ENCODE measurements at regions not wholly inside any gene's neighbourhood (a gene's known extent, or its start where the extent isn't known, plus 50 kb on each side); places are given as distances from the start of the nearest gene placed in this dataset.
"Not testable (repeated sequence)": the region's sequence is repeated elsewhere in the genome, so short reads cannot be mapped to it uniquely, and the experiment has no call there.

- ChIA-PET POLR2A (no interaction called here), CTCF (ENCODE audit: unreplicated experiment) (no interaction called here)
- 0 out of 2 replicates have a peak, but pooled peaks cover 3% of the 10 kb centered on the region for H3K9me3 ChIP-seq (ENCODE audit: low read length)
- no peaks in the 10 kb centered on the region for H4K20me1 ChIP-seq (ENCODE audit: insufficient read depth, low read length)
- H3K9me2 ChIP-seq (ENCODE audit: insufficient read depth, low read length), result no peaks in the 10 kb centered on the region
- no peak overlapping the region for H3K4me3 ChIP-seq (ENCODE audit: low read depth, low read length, poor library complexity, severe bottlenecking)
- H3K4me1 ChIP-seq (ENCODE audit: insufficient read depth, low read length, poor library complexity, severe bottlenecking), result no peaks in the 10 kb centered on the region
- no peak overlapping the region for H3K27ac ChIP-seq (ENCODE audit: low read depth, low read length, poor library complexity, severe bottlenecking)
- H3K4me2 ChIP-seq (ENCODE audit: low read length), result no peak overlapping the region
- no peaks in the 10 kb centered on the region for H3K36me3 ChIP-seq (ENCODE audit: insufficient read depth, low read length)
- intact Hi-C loops (cut with micrococcal nuclease; ENCODE audit: unreplicated experiment), result no loop called here
- DNase-seq (ENCODE audit: low spot score), result no peak
- H3K79me2 ChIP-seq (ENCODE audit: insufficient read depth, low read depth, low read length), result no peaks in the 10 kb centered on the region
- TF ChIP-seq EZH2phosphoT487 (IDR thresholded peaks at IDR 0.05; ENCODE audit: borderline replicate concordance, low read depth, low read length) (no peak), CTCF (conservative IDR thresholded peaks at IDR 0.05; ENCODE audit: low read length) (no peak)
- H2AFZ ChIP-seq (ENCODE audit: low read length), result no peak overlapping the region
- no TSS peak for BruUV-seq (replicated peaks)
These were observed 358.1 kb upstream of the NUPR2 start for GRCh38 chr7:56474271-56474670.

GRCh38 chr7:56471811-56472210 is 355.6 kb upstream of the NUPR2 start:
- H3K9me2 ChIP-seq (ENCODE audit: insufficient read depth, low read length), result no peaks in the 10 kb centered on the region
- ChIA-PET POLR2A (no interaction called here), CTCF (ENCODE audit: unreplicated experiment) (no interaction called here)
- no peaks in the 10 kb centered on the region for H3K4me1 ChIP-seq (ENCODE audit: insufficient read depth, low read length, poor library complexity, severe bottlenecking)
- H3K9me3 ChIP-seq (ENCODE audit: low read length), result peaks cover 20% of the 10 kb centered on the region; the same call in 1 of the 2 replicates
- H3K4me2 ChIP-seq (ENCODE audit: low read length), result no peak overlapping the region
- H3K36me3 ChIP-seq (ENCODE audit: insufficient read depth, low read length), result no peaks in the 10 kb centered on the region
- no peaks in the 10 kb centered on the region for H4K20me1 ChIP-seq (ENCODE audit: insufficient read depth, low read length)
- intact Hi-C loops (cut with micrococcal nuclease; ENCODE audit: unreplicated experiment), result no loop called here
- H3K79me2 ChIP-seq (ENCODE audit: insufficient read depth, low read depth, low read length), result no peaks in the 10 kb centered on the region
- BruUV-seq (replicated peaks), result no TSS peak
- TF ChIP-seq CTCF (conservative IDR thresholded peaks at IDR 0.05; ENCODE audit: low read length) (no peak), EZH2phosphoT487 (IDR thresholded peaks at IDR 0.05; ENCODE audit: borderline replicate concordance, low read depth, low read length) (no peak)
- H3K27ac ChIP-seq (ENCODE audit: low read depth, low read length, poor library complexity, severe bottlenecking), result no peak overlapping the region
- H3K4me3 ChIP-seq (ENCODE audit: low read depth, low read length, poor library complexity, severe bottlenecking), result no peak overlapping the region
- H2AFZ ChIP-seq (ENCODE audit: low read length), result no peak overlapping the region
- no peak for DNase-seq (ENCODE audit: low spot score)

GRCh38 chr7:56466607-56467525 is 350.6 kb upstream of the NUPR2 start:
- POLR2A ChIA-PET, result interaction anchor here (0.6 kb wide), 1 partner anchor 503 kb away, joined by 4 read pairs; no protein-coding TSS in a partner anchor
- BruUV-seq (replicated peaks); CTCF ChIA-PET (ENCODE audit: unreplicated experiment); H3K9me2 ChIP-seq (ENCODE audit: insufficient read depth, low read length); H2AFZ ChIP-seq (ENCODE audit: low read length); H4K20me1 ChIP-seq (ENCODE audit: insufficient read depth, low read length); H3K4me1 ChIP-seq (ENCODE audit: insufficient read depth, low read length, poor library complexity, severe bottlenecking); H3K79me2 ChIP-seq (ENCODE audit: insufficient read depth, low read depth, low read length); H3K4me3 ChIP-seq (ENCODE audit: low read depth, low read length, poor library complexity, severe bottlenecking); H3K4me2 ChIP-seq (ENCODE audit: low read length); intact Hi-C loops (cut with micrococcal nuclease; ENCODE audit: unreplicated experiment); H3K36me3 ChIP-seq (ENCODE audit: insufficient read depth, low read length); DNase-seq (ENCODE audit: low spot score); H3K27ac ChIP-seq (ENCODE audit: low read depth, low read length, poor library complexity, severe bottlenecking): not testable (repeated sequence)
- H3K9me3 ChIP-seq (ENCODE audit: low read length), result peaks cover 41% of the 10 kb centered on the region

Measured in OCI-LY7 (cell line).